NCI-H2227 treated with DMSO at 0.1 percent for 48 hours (cell line): ENCODE measurements at regions not wholly inside any gene's neighbourhood (a gene's known extent, or its start where the extent isn't known, plus 50 kb on each side); places are given as distances from the start of the nearest gene placed in this dataset.
A peak's percentile ranks its signal among the peaks of the same experiment; 100 is the strongest.

Experiments used
- DNase-seq: peaks from one replicate; lab custom pipeline; 2025; lab: John Stamatoyannopoulos, UW

DNA sequence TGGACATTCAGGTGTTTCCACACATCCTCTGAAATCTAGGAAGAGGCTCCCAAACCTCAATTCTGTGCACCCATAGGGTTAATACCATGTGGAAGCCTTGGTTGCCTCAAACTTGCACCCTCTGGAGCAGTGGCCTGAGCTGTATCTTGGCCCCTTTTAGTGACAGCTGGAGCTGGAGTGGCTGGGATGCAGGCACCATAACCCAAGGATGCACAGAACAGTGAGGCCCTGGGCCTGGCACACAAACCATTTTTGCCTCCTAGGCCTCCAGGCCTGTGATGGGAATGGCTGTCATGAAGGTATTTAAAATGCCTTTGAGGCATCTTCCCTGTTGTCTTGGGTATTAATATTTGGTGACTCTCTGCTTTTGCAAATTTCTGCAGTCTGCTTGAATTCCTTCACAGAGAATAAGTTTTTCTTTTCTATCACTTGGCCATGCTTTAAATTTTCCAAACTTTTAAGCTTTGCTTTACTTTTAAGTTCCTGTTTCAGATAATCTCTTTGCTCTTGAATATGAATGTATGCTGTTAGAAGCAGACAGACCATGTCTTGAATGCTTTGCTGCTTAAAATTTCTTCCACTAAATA lies 1594.5 kb upstream of the PCDH20 start:
- no peak for DNase-seq

DNA sequence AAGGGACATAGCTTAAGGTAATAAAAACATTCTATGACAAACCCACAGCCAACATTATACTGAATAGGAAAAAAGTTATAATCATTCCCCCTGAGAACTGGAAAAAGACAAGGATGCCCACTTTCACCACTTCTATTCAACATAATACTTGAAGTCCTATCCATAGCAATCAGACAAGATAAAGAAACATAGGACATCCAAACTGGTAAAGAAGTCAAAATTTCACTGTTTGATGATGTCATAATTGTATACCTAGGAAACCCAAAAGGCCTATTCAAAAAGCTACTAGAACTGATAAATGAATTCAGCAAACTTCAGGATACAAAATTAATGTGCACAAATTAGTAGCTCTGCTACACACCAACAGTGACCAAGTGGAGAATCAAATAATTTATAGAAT lies 1590.0 kb upstream of the PCDH20 start:
- DNase-seq, result no peak

DNA sequence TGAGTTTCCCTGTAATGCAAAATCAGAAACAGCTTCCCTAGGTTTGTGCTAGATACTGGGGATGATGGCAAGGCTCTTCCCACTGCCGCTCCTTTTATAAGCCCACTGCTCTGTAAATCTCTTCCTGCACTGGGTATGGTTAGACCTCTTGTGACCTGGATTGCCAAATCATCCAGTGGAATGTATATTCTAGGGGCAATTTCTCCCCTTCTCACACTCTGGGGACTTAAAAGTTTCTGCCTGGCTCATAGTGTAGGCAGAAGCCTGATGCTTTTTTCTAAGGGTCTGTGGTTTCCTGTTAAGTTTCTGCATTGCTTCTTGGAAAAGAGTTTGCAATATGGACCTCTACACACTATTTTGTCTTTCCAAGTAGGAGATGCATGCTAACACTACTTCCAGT lies 1582.0 kb upstream of the PCDH20 start:
- DNase-seq, result no peak

DNA sequence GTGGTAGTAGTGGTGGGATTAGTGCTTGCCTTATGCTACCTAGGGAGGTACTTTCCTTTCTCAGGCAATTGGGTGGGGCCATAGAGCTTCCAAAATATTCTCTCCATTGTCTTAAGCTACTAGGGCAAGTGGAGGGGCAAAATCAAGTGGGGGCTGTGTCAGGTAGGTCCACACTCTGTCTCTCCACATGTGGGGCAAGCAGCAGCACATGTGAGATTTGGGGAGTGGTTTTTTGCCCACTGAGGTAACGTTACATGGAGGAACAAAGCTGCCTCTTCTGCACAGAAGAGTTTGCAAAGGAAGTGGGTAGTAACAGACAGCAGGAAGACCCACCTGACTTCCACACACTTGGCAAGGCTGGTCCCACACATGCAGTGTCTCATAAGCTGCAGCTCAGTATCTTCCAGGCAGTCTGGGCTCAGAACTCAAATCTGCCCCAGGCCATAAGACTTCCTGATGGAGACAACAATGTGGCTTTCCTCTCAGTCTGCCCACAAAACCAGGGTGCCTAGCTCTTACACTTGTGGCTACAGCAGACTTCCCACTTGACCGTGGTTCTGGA lies 1581.5 kb upstream of the PCDH20 start:
- DNase-seq, result no peak

DNA sequence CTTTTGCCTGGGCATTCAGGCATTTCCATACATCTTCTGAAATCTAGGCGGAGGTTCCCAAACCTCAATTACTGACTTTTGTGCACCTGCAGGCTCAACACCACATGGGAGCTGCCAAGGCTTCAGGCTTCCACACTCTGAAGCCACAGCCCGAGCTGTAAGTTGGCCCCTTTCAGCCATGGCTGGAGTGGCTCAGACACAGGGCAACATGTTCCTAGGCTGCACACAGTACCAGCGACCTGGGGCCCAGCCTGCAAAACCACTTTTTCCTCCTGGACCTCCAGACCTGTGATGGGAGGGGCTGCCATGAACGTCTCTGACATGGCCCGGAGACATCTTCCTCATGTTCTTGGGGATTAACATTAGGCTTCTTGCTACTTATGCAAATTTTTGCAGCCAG lies 1558.2 kb upstream of the PCDH20 start:
- no peak for DNase-seq

DNA sequence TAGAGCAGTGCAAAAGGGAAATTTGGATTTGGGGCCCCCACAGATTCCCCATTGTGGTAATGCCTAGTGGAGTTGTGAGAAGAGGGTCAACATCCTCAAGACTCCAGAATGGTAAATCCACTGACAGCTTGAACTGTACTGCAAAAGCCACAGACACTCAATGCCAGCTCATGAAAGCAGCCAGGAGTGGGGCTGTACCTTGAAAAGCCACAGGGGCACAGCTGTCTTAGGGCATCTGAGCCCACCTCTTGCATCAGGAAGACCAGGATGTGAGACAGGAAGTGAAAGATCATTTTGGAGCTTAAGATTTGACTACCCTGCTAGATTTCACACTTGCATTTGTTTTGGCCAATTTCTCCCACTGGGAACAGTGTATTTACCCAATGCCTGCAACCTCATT lies 1548.9 kb upstream of the PCDH20 start:
- DNase-seq, result no peak

DNA sequence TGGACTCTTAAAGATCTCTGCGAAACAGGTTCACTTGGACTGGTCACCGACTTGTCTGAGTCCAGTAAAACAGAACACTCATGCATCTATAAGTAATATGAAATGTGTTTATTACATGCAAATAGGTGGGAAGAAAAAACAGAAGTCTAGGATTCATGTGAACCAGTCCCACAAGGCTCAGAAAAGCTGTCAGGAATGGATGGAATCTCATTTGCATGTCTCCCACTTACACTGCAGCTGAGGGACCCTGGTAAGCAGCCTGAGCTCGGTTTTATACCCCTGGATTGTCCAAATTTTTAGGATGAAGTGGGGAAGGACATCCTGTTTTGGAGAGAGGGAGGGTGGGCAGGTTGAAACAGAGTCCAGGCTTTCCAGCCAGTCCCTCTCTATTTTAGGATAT lies 1545.1 kb upstream of the PCDH20 start:
- no peak for DNase-seq

DNA sequence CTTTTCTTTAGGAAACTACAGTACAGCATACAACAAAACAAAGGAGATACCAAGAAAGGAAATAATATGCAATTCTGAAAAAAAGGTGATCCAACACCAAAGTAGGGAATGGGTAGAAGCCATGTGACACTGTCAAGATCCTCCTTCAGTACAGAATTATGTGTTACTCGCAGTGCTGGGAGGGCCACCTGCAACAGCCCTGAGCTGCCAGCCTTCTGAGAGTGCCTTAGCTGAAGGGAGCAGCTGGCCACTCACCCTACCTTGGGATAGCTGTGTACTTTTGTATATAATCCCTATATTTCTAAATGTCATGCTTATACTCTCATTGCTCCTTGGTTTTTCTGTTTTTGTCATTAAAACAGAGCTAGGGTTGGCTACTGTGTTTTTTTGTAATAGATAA lies 1518.2 kb upstream of the PCDH20 start:
- DNase-seq, result no peak

DNA sequence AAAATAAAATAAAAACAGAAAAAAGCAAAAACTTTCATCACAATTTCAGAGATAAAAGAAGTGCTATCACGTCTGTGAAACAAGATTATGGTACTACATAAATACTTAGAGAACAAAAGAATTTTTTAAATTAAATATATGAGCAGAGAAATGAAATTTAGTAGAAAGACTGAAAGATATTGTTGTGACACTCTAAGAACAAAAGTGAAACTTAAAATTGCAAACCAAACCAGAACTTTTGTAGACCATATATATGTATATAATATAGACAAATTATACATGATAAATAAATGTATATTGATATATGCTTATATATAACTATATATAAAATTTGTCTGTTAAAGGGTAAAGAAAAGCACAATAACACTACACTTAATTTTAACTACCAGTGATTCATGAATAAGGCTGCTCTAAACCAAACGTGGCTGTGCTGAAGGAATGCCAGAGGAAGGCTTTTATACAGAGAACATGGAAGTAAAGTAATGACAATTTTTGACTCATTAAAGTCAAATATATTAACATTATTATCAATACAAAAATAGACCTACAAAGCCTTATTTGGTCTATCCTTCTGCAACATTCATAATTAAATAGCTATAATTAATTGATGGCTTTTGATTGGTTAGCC lies 1516.7 kb upstream of the PCDH20 start:
- no peak for DNase-seq

DNA sequence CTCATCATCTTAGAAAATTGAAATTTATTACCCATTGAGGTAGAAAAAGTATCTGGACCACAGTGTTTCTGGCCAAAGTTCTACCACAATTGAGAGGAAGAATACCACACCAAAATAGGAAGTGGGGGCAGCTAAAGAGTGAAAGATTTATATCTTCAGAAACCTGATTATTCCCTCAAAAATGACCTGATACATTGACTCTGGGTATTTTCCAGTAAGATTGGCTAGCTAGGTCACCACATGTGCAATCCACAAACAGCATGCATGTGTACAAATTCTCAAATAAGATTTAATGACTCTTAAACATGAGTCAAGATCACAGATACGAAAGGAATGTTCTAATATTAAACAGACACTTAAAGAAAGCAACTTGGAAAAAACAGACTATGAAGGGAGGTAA lies 1516.2 kb upstream of the PCDH20 start:
- no peak for DNase-seq

DNA sequence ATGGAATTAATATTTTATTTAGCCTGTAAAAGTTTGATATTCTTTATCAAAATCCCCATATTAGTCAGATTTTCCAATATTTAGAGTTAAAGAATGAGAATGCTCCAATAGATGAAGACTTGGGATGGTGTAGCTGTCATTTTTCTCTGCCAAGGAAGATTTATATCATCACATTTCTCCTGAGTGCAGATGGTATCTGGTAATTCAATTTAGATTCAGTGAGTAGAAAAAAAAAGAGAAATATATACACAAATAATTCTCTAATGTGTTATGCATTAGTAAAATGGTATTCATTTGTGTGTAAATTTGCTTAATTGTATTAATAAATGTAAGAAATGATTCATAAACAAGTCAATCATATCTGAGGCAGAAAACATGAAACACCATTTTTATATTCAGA lies 1508.7 kb upstream of the PCDH20 start:
- no peak for DNase-seq

DNA sequence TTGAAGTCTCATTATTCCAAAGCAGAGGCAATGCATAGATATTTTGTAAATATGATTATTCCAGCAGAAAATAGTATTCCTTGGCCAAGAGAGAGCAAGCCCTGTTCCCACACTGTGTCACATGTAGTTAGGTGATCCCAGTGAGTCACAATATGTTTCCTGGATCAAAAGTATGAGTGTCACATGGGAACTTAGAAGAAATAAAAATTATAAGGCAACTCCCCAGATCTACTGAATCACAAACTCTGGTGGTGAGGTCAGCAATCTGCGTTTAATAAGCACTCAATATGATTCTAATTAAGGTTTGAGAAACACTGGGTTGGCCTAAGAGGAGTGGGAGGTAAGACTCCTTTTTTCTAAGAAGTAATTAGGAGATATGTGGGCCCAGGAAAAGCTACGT lies 1504.5 kb upstream of the PCDH20 start:
- no peak for DNase-seq

DNA sequence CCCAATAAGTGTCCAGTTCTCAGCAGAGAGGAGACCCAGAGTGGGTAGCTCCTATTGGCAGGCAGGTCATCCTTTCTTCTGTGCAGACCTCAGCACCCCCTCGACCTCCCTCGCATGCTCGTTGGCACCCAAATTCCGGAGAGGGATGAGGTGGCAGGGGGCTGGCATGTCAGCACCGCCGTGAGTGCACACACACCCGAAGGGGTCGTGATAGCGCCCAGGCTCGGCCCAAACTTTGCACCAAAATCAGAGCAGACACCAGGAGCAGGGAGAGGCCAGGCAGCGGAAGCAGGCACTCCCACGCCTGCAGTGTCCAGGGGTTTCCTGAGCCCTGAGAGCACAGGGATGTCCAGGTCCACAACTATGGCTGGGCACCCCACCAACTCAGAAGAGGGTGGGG lies 1503.8 kb upstream of the PCDH20 start:
- DNase-seq, result no peak

DNA sequence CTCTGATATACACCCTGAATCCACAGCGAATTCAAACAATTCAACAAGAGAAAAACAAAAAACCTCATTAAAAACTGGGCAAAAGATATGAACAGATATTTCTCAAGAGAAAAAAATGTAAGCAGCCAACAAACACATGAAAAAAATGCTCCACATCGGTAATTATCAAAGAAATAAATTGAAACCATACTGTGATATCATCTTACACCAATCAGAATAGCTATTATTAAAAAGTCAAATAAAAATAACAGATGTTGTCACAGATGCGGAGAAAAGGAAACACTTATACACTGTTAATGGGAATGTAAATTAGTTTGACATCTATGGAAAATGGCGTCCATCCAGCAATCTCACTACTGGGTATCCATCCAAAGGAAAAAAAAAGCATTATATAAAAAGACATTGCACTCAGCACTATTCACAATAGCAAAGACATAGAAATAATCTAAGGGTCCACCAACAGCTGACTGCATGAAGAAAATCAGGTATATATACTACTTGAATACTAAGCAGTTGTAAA lies 1495.0 kb upstream of the PCDH20 start:
- DNase-seq, result no peak

DNA sequence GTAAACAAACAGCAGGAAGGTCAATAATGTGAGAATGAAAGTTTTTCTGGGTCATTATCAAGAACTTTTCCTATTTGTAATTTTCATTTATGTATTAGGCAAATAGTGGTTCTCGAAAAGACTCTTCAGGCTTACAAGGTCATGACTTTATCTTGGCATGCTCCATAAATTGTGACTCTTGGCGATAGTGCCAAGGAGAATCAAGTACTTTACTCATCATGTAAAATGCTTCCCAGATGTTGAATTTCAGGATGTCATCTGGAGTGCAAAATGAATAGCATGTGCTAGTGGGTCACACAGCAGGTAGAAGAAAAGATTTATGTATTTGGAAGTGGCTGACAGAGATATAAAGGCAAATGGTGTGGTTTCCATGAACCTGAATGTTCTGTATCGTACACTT lies 1492.7 kb upstream of the PCDH20 start:
- no peak for DNase-seq

DNA sequence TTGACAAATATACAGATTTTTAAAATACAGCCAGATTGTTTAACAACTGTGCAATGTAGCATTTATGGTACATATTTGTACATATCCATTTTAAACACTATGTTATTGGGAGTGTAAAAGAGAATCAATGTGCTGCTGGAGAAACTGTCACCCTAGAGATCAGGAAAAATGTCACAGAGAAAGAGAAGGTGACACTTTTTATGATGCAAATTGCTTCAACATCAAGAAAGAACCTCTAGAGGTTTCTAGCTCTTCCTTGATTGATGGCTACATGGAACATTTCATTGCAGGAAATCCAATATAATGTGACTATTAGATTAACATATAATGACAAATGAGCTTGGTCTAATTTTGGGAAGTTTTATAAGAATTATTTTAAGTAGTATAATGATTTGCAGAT lies 1491.2 kb upstream of the PCDH20 start:
- no peak for DNase-seq

DNA sequence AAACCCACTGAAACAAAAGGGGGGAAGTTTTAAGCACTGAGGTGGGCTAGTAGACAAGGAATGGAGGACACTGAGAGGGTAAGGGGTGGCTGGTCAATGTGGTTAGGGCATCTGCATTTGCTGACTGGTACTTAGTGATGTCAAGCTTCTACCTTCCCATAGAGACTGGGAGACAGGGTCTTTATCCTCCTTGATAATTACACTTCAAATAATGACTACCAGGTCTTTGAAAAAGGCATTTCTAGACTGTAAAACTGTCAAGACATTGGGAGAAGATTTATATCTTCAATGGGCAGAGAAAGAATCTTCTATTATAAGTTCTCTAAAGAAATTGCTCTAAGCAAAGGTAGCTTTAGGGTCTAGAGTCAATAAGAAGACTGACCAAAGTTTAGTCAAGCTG lies 1490.8 kb upstream of the PCDH20 start:
- DNase-seq, result no peak

DNA sequence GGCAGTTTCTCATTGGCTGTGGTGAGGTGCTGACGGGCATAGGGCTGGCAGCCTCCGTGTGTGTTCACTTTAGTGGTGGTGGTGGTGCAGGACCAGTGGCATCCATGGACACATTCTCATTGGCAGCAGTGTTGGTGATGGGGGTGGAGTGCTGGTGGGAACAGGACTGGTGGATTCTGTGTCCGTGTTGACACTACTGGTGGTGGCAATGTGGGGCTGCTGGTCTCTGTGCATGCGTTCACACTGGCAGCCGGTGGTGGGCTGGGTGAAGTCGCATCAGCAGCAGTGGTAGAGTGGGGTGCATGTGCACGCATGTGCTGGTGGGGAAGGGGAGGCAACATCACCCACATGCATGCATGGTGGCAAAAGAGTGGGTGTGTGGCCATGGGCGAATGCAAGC lies 1471.4 kb upstream of the PCDH20 start:
- no peak for DNase-seq

DNA sequence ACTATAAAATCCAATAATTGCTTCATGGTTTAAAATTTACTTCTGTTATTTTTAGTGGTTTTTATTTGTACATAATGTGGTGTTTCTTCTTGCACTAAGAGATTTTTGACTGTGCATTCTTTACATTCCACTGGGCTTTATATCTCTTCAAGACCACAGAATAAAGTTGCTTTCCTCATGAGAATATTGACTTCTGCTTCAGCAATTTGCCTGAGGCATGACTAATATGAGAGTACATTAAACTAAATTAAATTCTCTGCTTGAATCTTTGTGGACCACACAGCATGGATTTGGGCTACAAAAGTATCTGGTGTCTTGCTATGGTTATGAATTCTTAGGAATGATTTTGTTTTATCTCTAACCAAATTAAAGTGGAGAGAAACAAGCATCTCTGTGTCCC lies 1463.4 kb upstream of the PCDH20 start:
- DNase-seq, result no peak

DNA sequence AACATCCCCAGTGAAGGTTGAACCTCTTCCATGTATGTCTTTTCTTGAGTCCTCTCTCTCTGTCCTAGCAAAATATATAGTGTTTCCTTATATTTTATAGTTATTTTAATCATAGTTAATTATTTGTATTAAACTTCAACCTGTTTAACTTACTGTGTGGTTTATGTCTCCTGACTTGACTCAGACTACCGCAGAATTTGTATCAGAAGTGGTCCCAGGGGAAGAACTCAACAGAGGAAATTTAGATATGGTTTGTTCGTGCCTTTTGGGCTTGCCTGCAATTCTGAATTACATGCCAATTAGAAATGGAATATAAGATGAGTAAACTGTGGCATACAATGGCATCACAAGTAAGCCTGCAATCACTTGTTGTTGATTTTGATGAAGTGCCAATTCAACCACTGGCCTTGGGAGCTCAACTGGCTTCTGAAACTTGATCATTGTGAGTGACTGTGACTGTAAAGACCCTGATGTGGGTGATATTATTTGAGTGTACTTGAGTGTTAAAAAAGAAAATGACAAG lies 1459.5 kb upstream of the PCDH20 start:
- DNase-seq, result no peak

DNA sequence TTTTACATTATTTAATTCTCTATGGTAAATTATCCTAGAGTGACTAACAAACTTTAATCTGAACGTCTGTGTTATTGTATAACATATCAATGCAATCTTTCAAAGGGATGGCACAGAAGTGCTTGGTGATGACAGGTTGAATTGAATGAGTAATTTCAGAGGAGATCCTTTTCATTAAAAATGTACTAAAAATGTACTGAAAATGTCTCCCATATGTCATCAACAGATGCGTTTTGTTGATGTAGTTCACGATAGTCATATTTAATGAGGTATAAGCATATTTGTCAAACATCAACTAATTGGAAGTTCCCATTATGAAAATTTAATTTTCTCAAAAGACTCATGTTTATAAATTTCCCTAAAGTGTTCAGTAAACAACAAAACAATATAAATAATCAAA lies 1434.7 kb upstream of the PCDH20 start:
- no peak for DNase-seq

DNA sequence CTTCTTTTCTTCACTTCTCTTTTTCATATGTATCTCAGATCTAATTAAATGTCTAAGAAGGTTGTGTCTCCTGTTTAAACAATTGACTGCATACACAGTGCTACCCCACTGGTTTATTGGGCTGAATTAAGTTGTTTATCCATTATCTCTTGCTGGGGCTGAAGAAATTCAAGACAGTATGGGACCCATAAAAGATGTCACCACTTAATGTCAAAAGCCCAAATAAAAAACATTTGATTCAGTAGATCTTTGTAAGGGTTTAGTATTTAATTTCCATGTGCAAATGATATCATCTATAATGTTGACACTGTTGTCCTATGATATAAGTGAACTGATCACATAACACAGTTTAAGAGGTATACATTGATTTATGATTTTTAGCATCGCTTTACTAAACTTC lies 1431.9 kb upstream of the PCDH20 start:
- no peak for DNase-seq

DNA sequence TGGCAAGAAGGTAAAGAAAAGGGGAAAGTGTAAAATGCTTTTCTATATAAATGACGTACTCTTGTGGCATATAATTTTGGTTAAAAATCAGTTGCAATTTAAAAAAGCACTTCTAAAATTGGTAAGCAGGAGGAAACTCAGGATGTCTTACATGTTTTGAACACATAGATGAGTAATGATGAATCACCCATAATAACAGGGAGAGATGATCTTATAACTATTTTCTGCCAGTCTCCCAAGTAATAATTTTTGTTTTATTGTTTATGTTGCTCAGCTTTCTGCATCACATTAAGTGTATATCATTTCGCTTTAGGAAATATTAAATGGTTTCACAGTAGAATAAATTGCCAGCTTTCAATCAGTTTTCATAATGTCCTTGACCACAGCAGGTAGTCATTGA lies 1430.7 kb upstream of the PCDH20 start:
- peak; percentile 56 for DNase-seq

DNA sequence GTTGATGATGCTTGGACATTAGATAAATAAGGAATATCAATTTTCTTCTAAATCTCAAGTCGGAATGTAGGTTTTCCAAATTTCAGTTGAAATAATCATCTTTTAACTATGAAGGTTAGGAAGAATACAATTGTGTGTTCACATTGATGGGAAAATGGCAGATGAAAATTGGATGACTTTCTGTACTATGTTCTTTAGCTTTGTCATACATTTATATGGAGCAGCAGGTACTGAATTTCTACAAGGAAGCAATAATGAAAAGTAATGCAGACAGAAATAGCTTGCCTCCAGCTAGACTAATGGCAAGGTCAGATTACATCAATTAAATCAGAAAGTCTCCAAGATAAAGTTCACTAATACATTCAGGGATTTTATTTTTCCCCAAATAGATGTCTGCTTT lies 1423.7 kb upstream of the PCDH20 start:
- no peak for DNase-seq
